ENCODE measurements at regions not wholly inside any gene's neighbourhood (a gene's known extent, or its start where the extent isn't known, plus 50 kb on each side); places are given as distances from the start of the nearest gene placed in this dataset.

DNA sequence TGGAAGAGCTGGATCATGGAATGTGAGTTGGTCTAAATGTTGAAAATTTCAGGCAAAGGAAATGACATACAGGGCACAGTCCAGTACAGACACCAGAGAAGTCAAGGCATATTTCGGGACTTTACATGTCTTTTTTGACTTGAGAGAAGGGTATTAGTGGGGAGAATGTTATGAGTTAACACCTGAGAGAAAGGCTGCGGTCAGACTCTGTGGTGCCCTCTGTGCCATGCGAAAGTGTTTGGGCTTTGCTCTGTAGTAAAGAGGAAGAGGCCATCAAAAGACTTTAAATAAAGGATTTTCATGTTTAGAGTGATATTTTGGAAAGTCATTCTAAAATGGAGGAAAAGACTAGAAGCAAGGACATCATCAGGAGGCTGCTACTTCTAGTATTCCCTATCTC, 607.4 kb downstream of the CCSER2 start:
- intact Hi-C loops (cut with micrococcal nuclease; ENCODE audit: unreplicated experiment), result no loop called here
- Mint-ChIP-seq H3K4me3 (ENCODE audit: low read depth, unreplicated experiment) (no peak overlapping the region), H3K27ac (ENCODE audit: unreplicated experiment) (no peak overlapping the region), H3K4me1 (ENCODE audit: low read depth, unreplicated experiment) (no peaks in the 10 kb centered on the region), H3K36me3 (ENCODE audit: insufficient read depth, unreplicated experiment) (no peaks in the 10 kb centered on the region), H3K9me3 (ENCODE audit: low read depth, unreplicated experiment) (no peaks in the 10 kb centered on the region), H3K27me3 (ENCODE audit: unreplicated experiment) (peaks cover 40% of the 10 kb centered on the region)
- no peak for TF ChIP-seq CTCF (IDR thresholded peaks at IDR 0.05; ENCODE audit: unreplicated experiment)
- CTCF ChIA-PET, result no interaction called here
- DNase-seq, result no peak
- no TSS peak for BruUV-seq (replicated peaks)

- Mint-ChIP-seq H3K27me3 (ENCODE audit: unreplicated experiment) (peaks cover 33% of the 10 kb centered on the region), H3K27ac (ENCODE audit: unreplicated experiment) (no peak overlapping the region), H3K36me3 (ENCODE audit: insufficient read depth, unreplicated experiment) (no peaks in the 10 kb centered on the region), H3K4me3 (ENCODE audit: low read depth, unreplicated experiment) (no peak overlapping the region), H3K4me1 (ENCODE audit: low read depth, unreplicated experiment) (no peaks in the 10 kb centered on the region), H3K9me3 (ENCODE audit: low read depth, unreplicated experiment) (no peaks in the 10 kb centered on the region)
- BruUV-seq (replicated peaks), result no TSS peak
- DNase-seq, result no peak
- CTCF ChIA-PET, result no interaction called here
- TF ChIP-seq CTCF (IDR thresholded peaks at IDR 0.05; ENCODE audit: unreplicated experiment), result no peak
- intact Hi-C loops (cut with micrococcal nuclease; ENCODE audit: unreplicated experiment), result no loop called here
Observed at GRCh38 chr10:84938117-84938905, 609.9 kb downstream of the CCSER2 start.

DNA sequence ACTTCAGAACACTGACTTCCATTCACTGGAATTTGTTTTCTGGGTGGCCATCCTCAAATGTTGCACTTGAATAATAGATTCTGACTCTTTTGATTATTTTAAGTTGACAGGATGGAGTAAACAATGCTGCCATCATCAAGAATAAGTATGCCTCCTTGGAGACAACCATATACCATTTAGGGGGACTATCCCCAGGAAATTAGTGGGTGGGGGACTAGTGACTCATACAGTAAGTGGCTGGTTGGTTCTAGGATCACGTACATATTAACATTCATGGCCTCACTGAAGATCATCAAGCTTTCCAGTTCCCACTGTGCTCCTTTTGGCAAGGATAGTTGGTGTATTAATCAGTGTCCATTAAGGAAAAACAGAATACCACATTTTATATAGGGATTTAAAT, 615.2 kb downstream of the CCSER2 start:
- Mint-ChIP-seq H3K4me3 (ENCODE audit: low read depth, unreplicated experiment) (no peak overlapping the region), H3K27me3 (ENCODE audit: unreplicated experiment) (peaks cover 23% of the 10 kb centered on the region), H3K4me1 (ENCODE audit: low read depth, unreplicated experiment) (peaks cover 2% of the 10 kb centered on the region), H3K36me3 (ENCODE audit: insufficient read depth, unreplicated experiment) (no peaks in the 10 kb centered on the region), H3K27ac (ENCODE audit: unreplicated experiment) (no peak overlapping the region), H3K9me3 (ENCODE audit: low read depth, unreplicated experiment) (no peaks in the 10 kb centered on the region)
- intact Hi-C loops (cut with micrococcal nuclease; ENCODE audit: unreplicated experiment), result no loop called here
- no TSS peak for BruUV-seq (replicated peaks)
- no peak for TF ChIP-seq CTCF (IDR thresholded peaks at IDR 0.05; ENCODE audit: unreplicated experiment)
- CTCF ChIA-PET, result no interaction called here
- no peak for DNase-seq

- CTCF ChIA-PET, result no interaction called here
- no peak for DNase-seq
- no TSS peak for BruUV-seq (replicated peaks)
Observed at GRCh38 chr10:84944187-84944586, 615.8 kb downstream of the CCSER2 start.

More at GRCh38 chr10:84944187-84944586, 615.8 kb downstream of the CCSER2 start:
- peaks cover 21% of the 10 kb centered on the region for H3K27me3 Mint-ChIP-seq (ENCODE audit: unreplicated experiment)
- H3K27ac Mint-ChIP-seq (ENCODE audit: unreplicated experiment), result no peak overlapping the region
- TF ChIP-seq CTCF (IDR thresholded peaks at IDR 0.05; ENCODE audit: unreplicated experiment), result no peak
- intact Hi-C loops (cut with micrococcal nuclease; ENCODE audit: unreplicated experiment), result no loop called here
- H3K36me3 Mint-ChIP-seq (ENCODE audit: insufficient read depth, unreplicated experiment), result no peaks in the 10 kb centered on the region
- H3K9me3 Mint-ChIP-seq (ENCODE audit: low read depth, unreplicated experiment), result no peaks in the 10 kb centered on the region
- H3K4me3 Mint-ChIP-seq (ENCODE audit: low read depth, unreplicated experiment), result no peak overlapping the region
- H3K4me1 Mint-ChIP-seq (ENCODE audit: low read depth, unreplicated experiment), result peaks cover 8% of the 10 kb centered on the region
